ENCODE measurements at regions not wholly inside any gene's neighbourhood (a gene's known extent, or its start where the extent isn't known, plus 50 kb on each side); places are given as distances from the start of the nearest gene placed in this dataset.

DNA sequence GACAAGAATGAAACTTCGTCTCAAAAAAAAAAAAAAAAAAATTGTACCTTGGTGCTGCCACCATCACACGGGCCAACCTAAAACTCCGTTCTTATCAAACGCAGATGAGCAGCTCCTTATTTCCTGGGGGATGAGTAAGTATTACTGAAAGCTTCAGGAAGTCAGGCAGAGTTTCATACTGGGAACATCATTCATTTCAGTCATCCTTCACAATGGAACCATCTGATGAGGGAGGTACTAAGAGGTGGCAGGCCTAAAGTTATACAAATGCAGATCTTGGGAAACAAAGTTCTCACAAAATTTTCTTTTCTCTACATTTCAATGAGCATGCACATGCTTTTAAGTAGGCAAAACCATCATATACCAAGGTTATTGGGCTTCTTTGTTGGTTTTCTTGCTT, 636.0 kb upstream of the LMCD1 start:
- H3K4me3 ChIP-seq, result no peak overlapping the region
- DNase-seq (ENCODE audit: low spot score), result no peak
- H3K27ac ChIP-seq, result no peak overlapping the region
- TF ChIP-seq, protein P1, sequence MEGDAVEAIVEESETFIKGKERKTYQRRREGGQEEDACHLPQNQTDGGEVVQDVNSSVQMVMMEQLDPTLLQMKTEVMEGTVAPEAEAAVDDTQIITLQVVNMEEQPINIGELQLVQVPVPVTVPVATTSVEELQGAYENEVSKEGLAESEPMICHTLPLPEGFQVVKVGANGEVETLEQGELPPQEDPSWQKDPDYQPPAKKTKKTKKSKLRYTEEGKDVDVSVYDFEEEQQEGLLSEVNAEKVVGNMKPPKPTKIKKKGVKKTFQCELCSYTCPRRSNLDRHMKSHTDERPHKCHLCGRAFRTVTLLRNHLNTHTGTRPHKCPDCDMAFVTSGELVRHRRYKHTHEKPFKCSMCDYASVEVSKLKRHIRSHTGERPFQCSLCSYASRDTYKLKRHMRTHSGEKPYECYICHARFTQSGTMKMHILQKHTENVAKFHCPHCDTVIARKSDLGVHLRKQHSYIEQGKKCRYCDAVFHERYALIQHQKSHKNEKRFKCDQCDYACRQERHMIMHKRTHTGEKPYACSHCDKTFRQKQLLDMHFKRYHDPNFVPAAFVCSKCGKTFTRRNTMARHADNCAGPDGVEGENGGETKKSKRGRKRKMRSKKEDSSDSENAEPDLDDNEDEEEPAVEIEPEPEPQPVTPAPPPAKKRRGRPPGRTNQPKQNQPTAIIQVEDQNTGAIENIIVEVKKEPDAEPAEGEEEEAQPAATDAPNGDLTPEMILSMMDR (IDR thresholded peaks at IDR 0.05), result no peak

GRCh38 chr3:7867587-7867986, 634.0 kb upstream of the LMCD1 start:
- H3K27ac ChIP-seq, result no peak overlapping the region

DNA sequence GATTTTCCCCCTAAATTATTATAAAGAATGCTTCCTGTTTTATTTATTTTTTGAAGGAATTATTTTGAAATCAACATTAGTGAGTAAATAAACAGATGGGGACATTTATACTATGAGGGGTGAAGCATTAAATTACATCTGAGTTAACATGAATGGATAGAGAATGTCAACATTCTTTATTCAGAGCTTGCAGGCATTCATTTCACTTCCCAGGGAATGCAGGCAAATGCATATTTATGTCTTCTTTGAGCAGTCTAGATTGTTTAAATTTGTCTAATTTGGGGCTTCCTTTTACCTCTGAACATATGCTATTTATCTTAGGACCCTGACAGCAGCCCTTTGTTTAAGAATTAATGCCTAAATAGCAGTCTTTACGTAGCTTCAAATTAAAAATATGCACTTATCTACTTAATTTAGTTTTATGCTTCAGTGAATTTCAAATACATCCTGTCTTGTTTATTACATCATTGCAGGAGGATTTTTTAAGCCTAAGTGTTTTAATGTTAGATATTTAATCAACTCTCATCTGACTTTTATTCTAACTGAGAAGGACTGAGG, 630.5 kb upstream of the LMCD1 start:
- Histone ChIP-seq H3K4me3 (no peak overlapping the region), H3K27ac (no peak overlapping the region)
- DNase-seq (ENCODE audit: low spot score), result no peak
- TF ChIP-seq, protein P1 (IDR thresholded peaks at IDR 0.05), result no peak

More at GRCh38 chr3:7867587-7867986, 634.0 kb upstream of the LMCD1 start:
- no peak for DNase-seq (ENCODE audit: low spot score)
- no peak overlapping the region for H3K4me3 ChIP-seq
- TF ChIP-seq, protein P1 (IDR thresholded peaks at IDR 0.05), result no peak

DNA sequence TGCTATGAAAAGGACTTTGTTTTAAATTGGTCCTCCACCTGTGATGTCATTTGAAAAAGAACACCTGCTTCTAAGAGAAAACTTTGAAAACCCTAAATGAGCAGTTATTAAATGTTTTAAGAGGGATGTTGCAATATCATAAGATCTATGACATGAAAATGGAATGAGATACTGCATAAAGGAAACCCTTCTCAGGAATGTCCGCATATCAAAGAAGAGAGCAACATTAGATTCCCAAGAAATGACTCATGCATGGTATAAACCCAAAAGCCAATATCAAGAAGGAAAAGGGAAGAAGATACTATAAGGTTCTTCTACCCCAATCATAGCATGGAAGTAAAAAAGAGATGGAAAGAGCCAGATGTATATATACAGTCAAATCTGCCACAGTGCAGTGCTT, 627.5 kb upstream of the LMCD1 start:
- no peak for DNase-seq (ENCODE audit: low spot score)

GRCh38 chr3:7875925-7876324, 625.7 kb upstream of the LMCD1 start:
- Histone ChIP-seq H3K4me3 (no peak overlapping the region), H3K27ac (no peak overlapping the region)
- DNase-seq (ENCODE audit: low spot score), result no peak
- TF ChIP-seq, protein P1 (IDR thresholded peaks at IDR 0.05), result no peak

More for the DNA sequence above, 627.5 kb upstream of the LMCD1 start:
- Histone ChIP-seq H3K27ac (no peak overlapping the region), H3K4me3 (no peak overlapping the region)
- TF ChIP-seq, protein P1 (IDR thresholded peaks at IDR 0.05), result no peak

DNA sequence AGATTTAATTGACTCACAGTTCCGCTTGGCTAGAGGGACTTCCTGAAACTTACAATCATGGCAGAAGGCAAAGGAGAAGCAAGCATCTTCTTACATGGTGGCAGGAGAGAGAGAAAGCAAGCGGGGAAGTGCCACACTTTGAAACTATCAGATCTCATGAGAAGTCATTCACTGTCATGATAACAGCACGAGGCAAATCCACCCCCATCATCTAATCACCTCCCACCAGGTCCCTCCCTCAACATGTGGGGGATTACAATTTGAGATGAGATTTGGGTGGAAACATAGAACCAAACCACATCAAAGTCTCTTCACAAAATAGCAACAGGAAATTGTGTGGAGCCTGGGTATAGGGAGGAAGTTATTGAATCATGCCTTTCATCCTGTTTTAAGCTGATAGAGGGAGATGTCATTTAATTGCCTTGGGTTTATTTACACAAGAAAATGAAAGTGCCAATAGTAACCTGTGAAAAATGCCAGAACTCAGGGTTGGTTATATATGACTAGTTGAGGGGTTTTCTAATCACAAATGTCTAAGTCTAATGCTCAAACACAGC, 624.8 kb upstream of the LMCD1 start:
- TF ChIP-seq, protein P1 (IDR thresholded peaks at IDR 0.05), result no peak
- no peak for DNase-seq (ENCODE audit: low spot score)
- H3K4me3 ChIP-seq, result no peak overlapping the region

DNA sequence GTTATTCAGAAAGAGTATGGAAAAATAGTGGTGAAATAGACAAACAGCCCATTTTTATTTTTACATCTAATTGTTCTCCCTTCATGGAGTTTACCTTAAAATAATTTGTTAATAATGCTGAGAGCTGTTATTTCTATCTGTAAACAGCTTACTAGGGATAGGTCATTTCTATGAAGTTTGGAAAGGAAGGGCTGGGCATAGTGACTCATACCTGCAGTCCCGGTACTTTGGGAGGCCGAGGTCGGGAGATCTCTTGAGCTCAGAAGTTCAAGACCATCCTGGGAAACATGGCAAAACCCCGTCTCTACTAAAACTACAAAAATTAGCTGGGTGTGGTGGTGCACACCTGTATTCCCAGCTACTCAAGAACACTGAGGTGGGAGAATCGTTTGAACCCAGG, 624.3 kb upstream of the LMCD1 start:
- H3K27ac ChIP-seq, result no peak overlapping the region
- H3K4me3 ChIP-seq, result no peak overlapping the region
- TF ChIP-seq, protein P1 (IDR thresholded peaks at IDR 0.05), result no peak
- no peak for DNase-seq (ENCODE audit: low spot score)

More for the DNA sequence above, 624.8 kb upstream of the LMCD1 start:
- H3K27ac ChIP-seq, result no peak overlapping the region
